ENCODE measurements at regions not wholly inside any gene's neighbourhood (a gene's known extent, or its start where the extent isn't known, plus 50 kb on each side); places are given as distances from the start of the nearest gene placed in this dataset.

- H3K27ac ChIP-seq (replicated peaks) = no peak overlapping the region
- no peak for DNase-seq (ENCODE audit: low read depth in 1 of 2, low spot score in 1 of 2)
- no peaks in the 10 kb centered on the region for H3K27me3 ChIP-seq (ENCODE audit: insufficient read depth, poor library complexity, severe bottlenecking)
- no peak overlapping the region for H3K4me3 ChIP-seq (replicated peaks; ENCODE audit: insufficient read depth, low read length)
- no peak for TF ChIP-seq CTCF (IDR thresholded peaks at IDR 0.05; ENCODE audit: insufficient read depth, low read length)
- no peak for TF ChIP-seq POLR2AphosphoS5 (IDR thresholded peaks at IDR 0.05; ENCODE audit: low read depth)
- no peak for TF ChIP-seq REST (IDR thresholded peaks at IDR 0.05; ENCODE audit: insufficient replicate concordance, low read depth)
- TF ChIP-seq SPI1 (IDR thresholded peaks at IDR 0.05; ENCODE audit: borderline replicate concordance, low read depth) = no peak
- TF ChIP-seq GABPA (IDR thresholded peaks at IDR 0.05; ENCODE audit: low read depth) = no peak
These were observed 563.1 kb upstream of the FAM98A start for GRCh38 chr2:34162231-34162630.

GRCh38 chr2:34161549-34161948, 562.5 kb upstream of the FAM98A start:
- Histone ChIP-seq H3K27me3 (ENCODE audit: insufficient read depth, poor library complexity, severe bottlenecking) (no peaks in the 10 kb centered on the region), H3K4me3 (replicated peaks; ENCODE audit: insufficient read depth, low read length) (no peak overlapping the region), H3K27ac (replicated peaks) (no peak overlapping the region)
- DNase-seq (ENCODE audit: low read depth in 1 of 2, low spot score in 1 of 2) = no peak
- TF ChIP-seq CTCF (IDR thresholded peaks at IDR 0.05; ENCODE audit: insufficient read depth, low read length) (no peak), REST (IDR thresholded peaks at IDR 0.05; ENCODE audit: insufficient replicate concordance, low read depth) (no peak), GABPA (IDR thresholded peaks at IDR 0.05; ENCODE audit: low read depth) (no peak), POLR2AphosphoS5 (IDR thresholded peaks at IDR 0.05; ENCODE audit: low read depth) (no peak), SPI1 (IDR thresholded peaks at IDR 0.05; ENCODE audit: borderline replicate concordance, low read depth) (no peak)

GRCh38 chr2:34159901-34160300, 560.8 kb upstream of the FAM98A start:
- H3K27me3 ChIP-seq (ENCODE audit: insufficient read depth, poor library complexity, severe bottlenecking) = no peaks in the 10 kb centered on the region
- no peak overlapping the region for H3K4me3 ChIP-seq (replicated peaks; ENCODE audit: insufficient read depth, low read length)
- DNase-seq (ENCODE audit: low read depth in 1 of 2, low spot score in 1 of 2) = no peak
- TF ChIP-seq REST (IDR thresholded peaks at IDR 0.05; ENCODE audit: insufficient replicate concordance, low read depth) (no peak), CTCF (IDR thresholded peaks at IDR 0.05; ENCODE audit: insufficient read depth, low read length) (no peak), POLR2AphosphoS5 (IDR thresholded peaks at IDR 0.05; ENCODE audit: low read depth) (no peak), SPI1 (IDR thresholded peaks at IDR 0.05; ENCODE audit: borderline replicate concordance, low read depth) (no peak), GABPA (IDR thresholded peaks at IDR 0.05; ENCODE audit: low read depth) (no peak)
- H3K27ac ChIP-seq (replicated peaks) = no peak overlapping the region

Data from HL-60 (cell line).